ENCODE measurements at regions not wholly inside any gene's neighbourhood (a gene's known extent, or its start where the extent isn't known, plus 50 kb on each side); places are given as distances from the start of the nearest gene placed in this dataset.

GRCh38 chr1:209455145-209455544, 128.4 kb upstream of the CAMK1G start:
- intact Hi-C loops (cut with DNase I), result no loop called here
- Histone ChIP-seq H3K27ac (ENCODE audit: low read depth in 1 of 2, low read length in 2 of 2) (no peak overlapping the region), H3K4me1 (ENCODE audit: control insufficient read depth in 1 of 2, insufficient read depth in 2 of 2, low read length in 2 of 2) (no peaks in the 10 kb centered on the region), H3K36me3 (ENCODE audit: control insufficient read depth in 1 of 2, insufficient read depth in 2 of 2, low read length in 1 of 2) (no peaks in the 10 kb centered on the region), H3K27me3 (ENCODE audit: control insufficient read depth in 1 of 2, insufficient read depth in 2 of 2, low read length in 1 of 2) (no peaks in the 10 kb centered on the region), H3K9me3 (ENCODE audit: control insufficient read depth, low read length) (no peaks in the 10 kb centered on the region), H3K4me3 (ENCODE audit: low read length in 2 of 2) (no peak overlapping the region)
- 50 to 53% methylated on average over 3 of the region's 3 CpGs for WGBS, 2 donors
- no peak for ATAC-seq (ENCODE audit: low FRiP score)
- no peak for DNase-seq

GRCh38 chr1:209455661-209456358, 127.7 kb upstream of the CAMK1G start:
- no peak for DNase-seq
- Histone ChIP-seq H3K9me3 (ENCODE audit: control insufficient read depth, low read length) (no peaks in the 10 kb centered on the region), H3K27me3 (ENCODE audit: control insufficient read depth in 1 of 2, insufficient read depth in 2 of 2, low read length in 1 of 2) (no peaks in the 10 kb centered on the region), H3K36me3 (ENCODE audit: control insufficient read depth in 1 of 2, insufficient read depth in 2 of 2, low read length in 1 of 2) (no peaks in the 10 kb centered on the region), H3K27ac (ENCODE audit: low read depth in 1 of 2, low read length in 2 of 2) (no peak overlapping the region), H3K4me1 (ENCODE audit: control insufficient read depth in 1 of 2, insufficient read depth in 2 of 2, low read length in 2 of 2) (no peaks in the 10 kb centered on the region), H3K4me3 (ENCODE audit: low read length in 2 of 2) (no peak overlapping the region)
- intact Hi-C loops (cut with DNase I), result no loop called here
- ATAC-seq (ENCODE audit: low FRiP score), result no peak
- 53 to 54% methylated on average over 6 of the region's 6 CpGs for WGBS, 2 donors

GRCh38 chr1:209456878-209457277, 126.6 kb upstream of the CAMK1G start:
- DNase-seq, result no peak
- H3K4me3 ChIP-seq (ENCODE audit: low read length in 2 of 2), result no peak overlapping the region
- H3K36me3 ChIP-seq (ENCODE audit: control insufficient read depth in 1 of 2, insufficient read depth in 2 of 2, low read length in 1 of 2), result no peaks in the 10 kb centered on the region
- no peaks in the 10 kb centered on the region for H3K4me1 ChIP-seq (ENCODE audit: control insufficient read depth in 1 of 2, insufficient read depth in 2 of 2, low read length in 2 of 2)
- no peaks in the 10 kb centered on the region for H3K9me3 ChIP-seq (ENCODE audit: control insufficient read depth, low read length)
- no peaks in the 10 kb centered on the region for H3K27me3 ChIP-seq (ENCODE audit: control insufficient read depth in 1 of 2, insufficient read depth in 2 of 2, low read length in 1 of 2)
- 16 to 20% methylated on average over 1 of the region's 1 CpG for WGBS, 2 donors
- no peak overlapping the region for H3K27ac ChIP-seq (ENCODE audit: low read depth in 1 of 2, low read length in 2 of 2)
- intact Hi-C loops (cut with DNase I), result no loop called here
- no peak for ATAC-seq (ENCODE audit: low FRiP score)

GRCh38 chr1:209457401-209458125, 126.0 kb upstream of the CAMK1G start:
- H3K4me1 ChIP-seq (ENCODE audit: control insufficient read depth in 1 of 2, insufficient read depth in 2 of 2, low read length in 2 of 2), result no peaks in the 10 kb centered on the region
- H3K4me3 ChIP-seq (ENCODE audit: low read length in 2 of 2), result no peak overlapping the region
- DNase-seq (no peak), ATAC-seq (ENCODE audit: low FRiP score) (no peak)
- no peak overlapping the region for H3K27ac ChIP-seq (ENCODE audit: low read depth in 1 of 2, low read length in 2 of 2)
- 63 to 66% methylated on average over 6 of the region's 6 CpGs for WGBS, 2 donors
- no peaks in the 10 kb centered on the region for H3K27me3 ChIP-seq (ENCODE audit: control insufficient read depth in 1 of 2, insufficient read depth in 2 of 2, low read length in 1 of 2)
- H3K36me3 ChIP-seq (ENCODE audit: control insufficient read depth in 1 of 2, insufficient read depth in 2 of 2, low read length in 1 of 2), result no peaks in the 10 kb centered on the region
- intact Hi-C loops (cut with DNase I), result no loop called here
- no peaks in the 10 kb centered on the region for H3K9me3 ChIP-seq (ENCODE audit: control insufficient read depth, low read length)

GRCh38 chr1:209458921-209459320, 124.6 kb upstream of the CAMK1G start:
- intact Hi-C loops (cut with DNase I), result no loop called here
- Histone ChIP-seq H3K4me1 (ENCODE audit: control insufficient read depth in 1 of 2, insufficient read depth in 2 of 2, low read length in 2 of 2) (no peaks in the 10 kb centered on the region), H3K9me3 (ENCODE audit: control insufficient read depth, low read length) (no peaks in the 10 kb centered on the region), H3K36me3 (ENCODE audit: control insufficient read depth in 1 of 2, insufficient read depth in 2 of 2, low read length in 1 of 2) (no peaks in the 10 kb centered on the region), H3K27me3 (ENCODE audit: control insufficient read depth in 1 of 2, insufficient read depth in 2 of 2, low read length in 1 of 2) (no peaks in the 10 kb centered on the region), H3K4me3 (ENCODE audit: low read length in 2 of 2) (no peak overlapping the region), H3K27ac (ENCODE audit: low read depth in 1 of 2, low read length in 2 of 2) (no peak overlapping the region)
- WGBS, 2 donors, result 65 to 86% methylated on average over 3 of the region's 3 CpGs
- ATAC-seq (ENCODE audit: low FRiP score), result no peak
- no peak for DNase-seq

GRCh38 chr1:209461168-209461567, 122.3 kb upstream of the CAMK1G start:
- Histone ChIP-seq H3K27me3 (ENCODE audit: control insufficient read depth in 1 of 2, insufficient read depth in 2 of 2, low read length in 1 of 2) (peaks cover 0 to 3% of the 10 kb centered on the region in 2 donors), H3K36me3 (ENCODE audit: control insufficient read depth in 1 of 2, insufficient read depth in 2 of 2, low read length in 1 of 2) (no peaks in the 10 kb centered on the region), H3K27ac (ENCODE audit: low read depth in 1 of 2, low read length in 2 of 2) (no peak overlapping the region), H3K4me3 (ENCODE audit: low read length in 2 of 2) (no peak overlapping the region), H3K9me3 (ENCODE audit: control insufficient read depth, low read length) (peaks cover 2% of the 10 kb centered on the region), H3K4me1 (ENCODE audit: control insufficient read depth in 1 of 2, insufficient read depth in 2 of 2, low read length in 2 of 2) (no peaks in the 10 kb centered on the region)
- intact Hi-C loops (cut with DNase I), result loop anchor here in 1 of 2 donors (10.0 kb wide), 1 partner anchor 64 kb away; no protein-coding TSS in a partner anchor
- DNase-seq (no peak), ATAC-seq (ENCODE audit: low FRiP score) (no peak)

- intact Hi-C loops (cut with DNase I), result loop anchor here in 1 of 2 donors (10.0 kb wide), 1 partner anchor 62 kb away; no protein-coding TSS in a partner anchor
- Histone ChIP-seq H3K9me3 (ENCODE audit: control insufficient read depth, low read length) (peaks cover 2% of the 10 kb centered on the region), H3K27ac (ENCODE audit: low read depth in 1 of 2, low read length in 2 of 2) (no peak overlapping the region), H3K27me3 (ENCODE audit: control insufficient read depth in 1 of 2, insufficient read depth in 2 of 2, low read length in 1 of 2) (peaks cover 0 to 3% of the 10 kb centered on the region in 2 donors), H3K36me3 (ENCODE audit: control insufficient read depth in 1 of 2, insufficient read depth in 2 of 2, low read length in 1 of 2) (no peaks in the 10 kb centered on the region), H3K4me1 (ENCODE audit: control insufficient read depth in 1 of 2, insufficient read depth in 2 of 2, low read length in 2 of 2) (no peaks in the 10 kb centered on the region), H3K4me3 (ENCODE audit: low read length in 2 of 2) (no peak overlapping the region)
- ATAC-seq (ENCODE audit: low FRiP score), result no peak
- DNase-seq, result no peak
These were observed 121.1 kb upstream of the CAMK1G start for GRCh38 chr1:209462433-209462832.

- DNase-seq (no peak), ATAC-seq (ENCODE audit: low FRiP score) (no peak)
- Histone ChIP-seq H3K9me3 (ENCODE audit: control insufficient read depth, low read length) (peaks cover 2% of the 10 kb centered on the region), H3K36me3 (ENCODE audit: control insufficient read depth in 1 of 2, insufficient read depth in 2 of 2, low read length in 1 of 2) (no peaks in the 10 kb centered on the region), H3K4me3 (ENCODE audit: low read length in 2 of 2) (no peak overlapping the region), H3K27ac (ENCODE audit: low read depth in 1 of 2, low read length in 2 of 2) (no peak overlapping the region), H3K27me3 (ENCODE audit: control insufficient read depth in 1 of 2, insufficient read depth in 2 of 2, low read length in 1 of 2) (peaks cover 0 to 3% of the 10 kb centered on the region in 2 donors), H3K4me1 (ENCODE audit: control insufficient read depth in 1 of 2, insufficient read depth in 2 of 2, low read length in 2 of 2) (no peaks in the 10 kb centered on the region)
- intact Hi-C loops (cut with DNase I), result loop anchor here in 1 of 2 donors (10.0 kb wide), 1 partner anchor 61 kb away; no protein-coding TSS in a partner anchor
- 87 to 92% methylated on average over 1 of the region's 1 CpG for WGBS, 2 donors
These were observed 120.1 kb upstream of the CAMK1G start for GRCh38 chr1:209463441-209463840.

- no peaks in the 10 kb centered on the region for H3K4me1 ChIP-seq (ENCODE audit: control insufficient read depth in 1 of 2, insufficient read depth in 2 of 2, low read length in 2 of 2)
- ATAC-seq (ENCODE audit: low FRiP score), result no peak
- no peaks in the 10 kb centered on the region for H3K36me3 ChIP-seq (ENCODE audit: control insufficient read depth in 1 of 2, insufficient read depth in 2 of 2, low read length in 1 of 2)
- H3K27me3 ChIP-seq (ENCODE audit: control insufficient read depth in 1 of 2, insufficient read depth in 2 of 2, low read length in 1 of 2), result no peaks in the 10 kb centered on the region
- no peak for DNase-seq
- H3K27ac ChIP-seq (ENCODE audit: low read depth in 1 of 2, low read length in 2 of 2), result no peak overlapping the region
- no peak overlapping the region for H3K4me3 ChIP-seq (ENCODE audit: low read length in 2 of 2)
- H3K9me3 ChIP-seq (ENCODE audit: control insufficient read depth, low read length), result peaks cover 5% of the 10 kb centered on the region
- intact Hi-C loops (cut with DNase I), result no loop called here
These were observed 110.5 kb upstream of the CAMK1G start for GRCh38 chr1:209473025-209473424.
